CD4-positive, alpha-beta T cell treated with Interferon alpha-2 for 1 hour (primary cell): ENCODE measurements at regions not wholly inside any gene's neighbourhood (a gene's known extent, or its start where the extent isn't known, plus 50 kb on each side); places are given as distances from the start of the nearest gene placed in this dataset.
"Not testable (repeated sequence)": the region's sequence is repeated elsewhere in the genome, so short reads cannot be mapped to it uniquely, and the experiment has no call there.

Experiments
- DNase-seq, 2 donors: peaks; one replicate each; pipeline ENCODE4 v3.0.0-alpha.2; 2020 to 2022

GRCh38 chr10:29784175-29784773, 149.5 kb upstream of the SVIL start:
- DNase-seq: no peak

GRCh38 chr10:29783201-29783947, 148.6 kb upstream of the SVIL start:
- no peak for DNase-seq

GRCh38 chr10:29780639-29781038, 145.9 kb upstream of the SVIL start:
- DNase-seq: no peak

- no peak for DNase-seq
Observed at GRCh38 chr10:29780096-29780495, 145.3 kb upstream of the SVIL start.

- no peak for DNase-seq
Observed at GRCh38 chr10:29776246-29776645, 141.5 kb upstream of the SVIL start.

GRCh38 chr10:29774475-29774874, 139.7 kb upstream of the SVIL start:
- DNase-seq: no peak

DNA sequence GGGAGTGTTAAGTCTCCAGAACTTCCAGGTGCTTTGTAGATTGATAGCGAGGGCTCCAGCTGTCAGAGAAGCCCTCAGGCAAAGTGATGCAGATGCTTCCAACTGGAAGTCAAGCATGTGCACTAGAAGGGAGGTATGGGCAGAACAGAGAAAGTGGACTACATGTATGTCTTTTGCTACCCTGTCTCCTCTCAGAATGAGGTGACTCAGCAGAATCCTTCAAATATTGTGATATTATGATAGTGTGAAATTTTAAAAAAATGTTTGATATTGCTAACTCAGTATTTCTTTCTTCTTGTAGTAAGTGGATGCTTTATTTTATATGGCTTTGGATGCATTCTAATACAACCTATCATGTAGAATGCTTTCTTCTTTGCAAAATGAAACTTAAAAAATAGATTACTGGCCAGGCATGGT, 138.9 kb upstream of the SVIL start:
- no peak for DNase-seq

DNA sequence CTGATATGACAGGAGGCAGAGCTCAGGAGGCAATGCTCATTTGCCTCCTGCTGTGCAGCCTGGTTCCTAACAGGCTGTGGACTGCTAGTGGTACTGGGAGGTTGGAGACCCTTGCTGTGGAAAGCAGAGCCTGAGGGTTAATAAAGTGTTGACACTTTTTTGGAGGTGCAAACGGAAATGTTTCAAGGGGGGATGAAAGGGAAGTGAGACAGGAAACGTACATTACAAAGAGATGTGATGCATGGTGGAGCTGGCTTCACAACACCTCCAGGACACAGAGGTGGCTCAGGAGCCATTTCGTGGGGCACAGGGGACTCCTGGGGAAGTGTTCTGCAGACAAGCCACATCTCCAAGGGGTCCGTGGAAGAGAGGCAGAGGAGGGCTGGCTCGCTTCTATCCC, 137.6 kb upstream of the SVIL start:
- no peak for DNase-seq

DNA sequence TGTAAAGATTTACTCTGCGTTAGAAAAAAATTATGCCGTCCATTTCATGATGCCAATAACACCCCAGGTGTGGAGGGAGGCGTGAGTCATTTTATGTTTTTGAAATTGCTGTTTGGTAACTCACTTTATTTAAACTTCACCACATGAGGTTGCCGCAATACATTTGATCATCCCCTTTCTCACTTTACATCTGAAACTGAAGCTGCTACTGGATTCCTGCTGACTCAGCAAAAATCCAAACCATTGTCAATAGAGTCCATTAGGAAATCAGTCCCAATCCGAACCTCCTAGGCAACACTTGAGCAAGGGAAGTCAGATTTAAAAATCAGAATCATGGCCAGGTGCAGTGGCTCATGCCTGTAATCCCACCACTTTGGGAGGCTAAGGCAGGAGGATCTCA, 136.6 kb upstream of the SVIL start:
- no peak for DNase-seq

DNA sequence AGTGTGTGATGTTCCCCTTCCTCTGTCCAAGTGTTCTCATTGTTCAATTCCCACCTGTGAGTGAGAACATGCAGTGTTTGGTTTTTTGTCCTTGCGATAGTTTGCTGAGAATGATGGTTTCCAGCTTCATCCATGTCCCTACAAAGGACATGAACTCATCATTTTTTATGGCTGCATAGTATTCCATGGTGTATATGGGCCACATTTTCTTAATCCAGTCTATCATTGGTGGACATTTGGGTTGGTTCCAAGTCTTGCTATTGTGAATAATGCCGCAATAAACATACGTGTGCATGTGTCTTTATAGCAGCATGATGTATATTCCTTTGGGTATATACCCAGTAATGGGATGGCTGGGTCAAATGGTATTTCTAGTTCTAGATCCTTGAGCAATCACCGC, 134.5 kb upstream of the SVIL start:
- DNase-seq: not testable (repeated sequence)

- DNase-seq: no peak
Observed at GRCh38 chr10:29767968-29768367, 133.2 kb upstream of the SVIL start.

- no peak for DNase-seq
Observed at GRCh38 chr10:29766753-29767152, 132.0 kb upstream of the SVIL start.

DNA sequence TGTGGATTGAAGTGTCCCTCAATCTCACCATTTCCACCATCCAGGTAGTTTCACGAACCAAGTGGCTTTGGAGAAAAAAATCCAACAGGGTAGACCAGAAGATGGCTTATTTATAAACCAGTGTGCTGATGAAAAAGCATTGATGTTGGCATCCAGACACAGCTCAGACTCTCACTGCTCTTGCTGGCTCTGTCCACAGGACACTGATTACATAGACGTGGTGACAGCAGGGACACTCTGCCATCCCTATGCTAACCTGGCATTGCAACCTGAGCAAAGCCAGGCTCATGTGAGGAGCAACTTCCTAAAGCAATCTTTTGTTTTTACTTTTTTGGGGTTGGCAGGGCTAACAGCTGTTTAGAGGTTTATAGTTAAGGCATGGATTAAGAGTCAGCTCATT, 130.6 kb upstream of the SVIL start:
- no peak for DNase-seq

DNA sequence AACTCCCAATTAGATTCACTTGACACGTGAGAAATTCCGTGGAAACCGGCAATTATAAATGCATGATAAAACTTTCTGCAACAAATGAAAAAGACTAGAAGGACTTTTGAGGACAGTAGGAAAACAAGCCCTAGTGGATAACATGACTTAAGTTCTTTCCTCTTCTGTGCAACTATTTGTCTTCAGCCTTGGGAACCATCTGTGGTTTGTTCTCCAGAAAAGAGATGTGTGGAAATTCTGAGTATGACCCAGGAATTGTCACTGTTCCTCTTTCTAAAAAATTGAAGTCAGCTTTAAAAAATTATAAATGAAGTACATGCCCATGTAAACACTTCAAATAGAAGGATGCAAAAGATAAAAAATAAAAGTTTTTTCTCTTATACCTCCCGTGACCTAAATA, 128.6 kb upstream of the SVIL start:
- no peak for DNase-seq

DNA sequence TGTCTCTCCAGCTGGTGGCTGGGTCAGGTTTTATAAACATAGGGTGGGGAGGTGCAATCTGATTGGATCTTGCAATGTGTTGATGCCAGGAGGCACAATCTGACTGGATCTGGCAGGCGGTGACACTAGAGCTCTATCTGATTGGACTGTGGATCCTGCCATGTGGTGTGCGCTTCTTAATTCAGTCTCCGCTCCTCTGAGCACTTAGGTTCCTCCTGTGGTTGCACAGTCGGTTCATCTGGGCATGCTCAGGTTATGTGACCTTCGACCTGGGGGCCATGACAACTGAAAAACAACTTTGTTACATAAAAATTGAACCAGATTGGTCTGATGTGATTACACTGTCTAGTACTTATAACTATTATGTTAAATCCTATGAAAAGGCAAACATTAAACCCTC, 127.1 kb upstream of the SVIL start:
- no peak for DNase-seq

GRCh38 chr10:29760138-29760900, 125.5 kb upstream of the SVIL start:
- DNase-seq: no peak

GRCh38 chr10:29757551-29758297, 123.0 kb upstream of the SVIL start:
- DNase-seq: no peak

- no peak for DNase-seq
Observed at GRCh38 chr10:29756451-29756850, 121.7 kb upstream of the SVIL start.

DNA sequence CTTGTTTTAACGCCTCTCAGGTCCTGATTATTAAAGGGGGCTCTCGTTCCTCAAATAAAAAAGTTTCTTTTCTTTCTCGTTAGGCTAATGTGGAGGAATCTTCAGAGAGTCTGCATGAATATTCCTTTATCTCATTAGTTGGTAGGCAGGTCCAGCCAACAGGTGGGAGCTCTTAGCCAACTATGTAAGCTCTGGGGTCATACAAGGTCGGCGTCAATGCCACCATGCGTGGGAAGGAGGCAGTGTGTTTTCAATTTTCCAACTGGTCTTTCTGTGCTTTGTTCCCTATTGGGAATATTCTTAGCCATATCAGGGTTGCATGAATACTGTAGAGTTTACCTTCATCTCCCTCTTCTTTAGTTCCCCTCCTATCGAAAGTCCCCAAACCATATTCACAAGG, 118.5 kb upstream of the SVIL start:
- no peak for DNase-seq

- no peak for DNase-seq
Observed at GRCh38 chr10:29751684-29752083, 116.9 kb upstream of the SVIL start.

DNA sequence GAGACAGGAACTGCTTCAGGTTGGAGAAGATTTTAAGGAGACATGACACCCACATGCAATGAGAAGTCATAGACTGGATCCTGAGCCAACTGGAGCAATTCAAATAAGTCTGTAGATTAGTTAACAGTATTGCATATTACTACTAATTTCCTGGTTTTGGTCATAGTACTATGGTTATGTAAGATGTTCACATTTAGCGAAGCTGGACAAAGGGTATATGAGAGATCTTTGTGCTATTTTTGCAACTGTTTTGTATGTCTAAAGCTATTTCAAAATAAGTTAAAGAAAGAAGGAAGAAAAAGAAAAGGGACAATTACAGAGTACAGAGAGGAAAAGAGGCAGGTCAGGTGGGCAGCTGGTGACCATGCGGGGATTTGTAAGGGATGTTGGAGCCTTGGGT, 116.5 kb upstream of the SVIL start:
- DNase-seq: no peak

GRCh38 chr10:29749150-29749549, 114.4 kb upstream of the SVIL start:
- DNase-seq: no peak

DNA sequence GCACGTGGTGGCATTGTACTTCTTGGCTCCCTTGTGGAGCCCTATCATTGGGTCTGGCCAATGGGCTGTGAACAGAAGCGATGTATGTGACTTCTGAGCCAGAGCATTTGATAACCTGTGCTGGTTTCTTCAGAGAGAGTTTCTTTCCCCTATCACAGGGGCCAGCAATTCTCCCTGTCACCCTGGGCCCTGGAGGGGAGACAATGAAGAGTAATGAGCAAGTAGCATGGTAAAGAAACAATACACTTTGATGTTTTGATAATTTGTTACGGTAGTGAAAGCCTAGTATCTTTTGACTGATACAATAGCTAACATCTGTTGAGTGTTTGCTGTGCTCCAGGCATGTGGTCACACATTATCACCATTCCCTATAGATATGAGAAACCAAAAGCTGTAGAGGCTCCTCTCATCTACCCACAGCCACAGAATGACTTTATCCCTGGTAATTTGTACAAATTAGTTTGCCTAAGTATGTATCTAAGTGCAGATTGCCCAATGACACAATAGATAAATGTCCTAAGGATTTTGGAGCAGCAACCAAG, 113.4 kb upstream of the SVIL start:
- no peak for DNase-seq
